Right atrium auricular region (tissue), 2 donors: ENCODE measurements at regions not wholly inside any gene's neighbourhood (a gene's known extent, or its start where the extent isn't known, plus 50 kb on each side); places are given as distances from the start of the nearest gene placed in this dataset.

ENCODE experiments used
- DNase-seq: peaks from one replicate; pipeline ENCODE4 v3.0.0-alpha.2; 2019; ENCODE audit warnings: low spot score
- H3K27ac ChIP-seq, 2 donors: fragments of 200-600 bp; sonication (generic); 1 replicate in 1 of 2; 2 replicates in 1 of 2; pipeline ENCODE4 v1.5.1; 2016 to 2019
- H3K27me3 ChIP-seq, 2 donors: fragments of 200-600 bp; sonication (generic); one replicate each; pipeline versions ENCODE4 v1.5.1 to v1.6.0; 2017 to 2019
- H3K36me3 ChIP-seq: fragments of 200-600 bp; sonication (generic); one replicate; pipeline ENCODE4 v1.5.1; 2016
- H3K4me1 ChIP-seq, 2 donors: fragments of 200-600 bp; sonication (generic); one replicate each; pipeline versions ENCODE4 v1.5.1 to v1.6.0; 2017 to 2019
- H3K4me3 ChIP-seq, 2 donors: fragments of 200-600 bp; sonication (generic); 1 replicate in 1 of 2; 2 replicates in 1 of 2; pipeline ENCODE4 v1.5.1; 2017 to 2019; ENCODE audit warnings: mild to moderate bottlenecking in 1 of 2, moderate library complexity in 1 of 2
- H3K9me3 ChIP-seq, 2 donors: fragments of 200-600 bp; sonication (generic); one replicate each; pipeline ENCODE4 v1.5.1; 2019
- CTCF ChIP-seq, 2 donors: fragments of 200-600 bp; sonication (generic); IDR thresholded peaks; one replicate each; pipeline ENCODE4 v1.5.1; 2019; ENCODE audit warnings: antibody characterized with exemption in 2 of 2

- Histone ChIP-seq H3K9me3 (peaks cover 0 to 6% of the 10 kb centered on the region in 2 donors), H3K4me3 (no peak overlapping the region), H3K27me3 (no peaks in the 10 kb centered on the region), H3K27ac (no peak overlapping the region), H3K36me3 (no peaks in the 10 kb centered on the region), H3K4me1 (no peaks in the 10 kb centered on the region)
- TF ChIP-seq CTCF (IDR thresholded peaks at IDR 0.05) = no peak
- DNase-seq = no peak
Observed at GRCh38 chr12:85653731-85654455, 182.3 kb downstream of the RASSF9 start.

- DNase-seq = no peak
- H3K9me3 ChIP-seq = peaks cover 0 to 6% of the 10 kb centered on the region in 2 donors
- H3K27ac ChIP-seq = no peak overlapping the region
- no peak overlapping the region for H3K4me3 ChIP-seq
- no peak for TF ChIP-seq CTCF (IDR thresholded peaks at IDR 0.05)
- H3K27me3 ChIP-seq = no peaks in the 10 kb centered on the region
- H3K36me3 ChIP-seq = no peaks in the 10 kb centered on the region
- no peaks in the 10 kb centered on the region for H3K4me1 ChIP-seq
Observed at GRCh38 chr12:85654456-85654840, 181.8 kb downstream of the RASSF9 start.

- no peaks in the 10 kb centered on the region for H3K4me1 ChIP-seq
- TF ChIP-seq CTCF (IDR thresholded peaks at IDR 0.05) = no peak
- H3K36me3 ChIP-seq = no peaks in the 10 kb centered on the region
- no peak for DNase-seq
- H3K4me3 ChIP-seq = no peak overlapping the region
- H3K9me3 ChIP-seq = peaks cover 0 to 6% of the 10 kb centered on the region in 2 donors
- no peak overlapping the region for H3K27ac ChIP-seq
- no peaks in the 10 kb centered on the region for H3K27me3 ChIP-seq
Observed at GRCh38 chr12:85656561-85656960, 179.6 kb downstream of the RASSF9 start.

- peaks cover 0 to 1% of the 10 kb centered on the region in 2 donors for H3K9me3 ChIP-seq
- no peak for DNase-seq
- H3K27me3 ChIP-seq = no peaks in the 10 kb centered on the region
- no peaks in the 10 kb centered on the region for H3K4me1 ChIP-seq
- H3K36me3 ChIP-seq = no peaks in the 10 kb centered on the region
- no peak overlapping the region for H3K4me3 ChIP-seq
- TF ChIP-seq CTCF (IDR thresholded peaks at IDR 0.05) = no peak
- H3K27ac ChIP-seq = no peak overlapping the region
Observed at GRCh38 chr12:85657251-85657650, 179.0 kb downstream of the RASSF9 start.

GRCh38 chr12:85657836-85658630 lies 178.2 kb downstream of the RASSF9 start:
- TF ChIP-seq CTCF (IDR thresholded peaks at IDR 0.05) = no peak
- no peaks in the 10 kb centered on the region for H3K4me1 ChIP-seq
- H3K4me3 ChIP-seq = no peak overlapping the region
- H3K27me3 ChIP-seq = no peaks in the 10 kb centered on the region
- H3K36me3 ChIP-seq = no peaks in the 10 kb centered on the region
- no peak for DNase-seq
- no peaks in the 10 kb centered on the region for H3K9me3 ChIP-seq
- no peak overlapping the region for H3K27ac ChIP-seq
